Activated CD8-positive, alpha-beta T cell treated with anti-CD3 and anti-CD28 coated beads for 36 hours (primary cell): ENCODE measurements at regions not wholly inside any gene's neighbourhood (a gene's known extent, or its start where the extent isn't known, plus 50 kb on each side); places are given as distances from the start of the nearest gene placed in this dataset.

Source experiments
- ATAC-seq: fragments of 200-7000 bp; cut with Tn5 transposase; one replicate; pipeline ENCODE4 v1.10.0; 2021; ENCODE audit warnings: mild to moderate bottlenecking, moderate library complexity
- CTCF ChIA-PET: fragments of 350-600 bp; sonication (Branson Sonifier 250); formaldehyde crosslinking; loops from one replicate; lab custom pipeline; 2021; ENCODE audit warnings: antibody characterized with exemption; lab: Charles Lee
- POLR2A ChIA-PET: fragments of 350-600 bp; sonication (Branson Sonifier 250); formaldehyde crosslinking; loops from one replicate; lab custom pipeline; 2021; ENCODE audit warnings: antibody characterized with exemption; lab: Charles Lee
- DNase-seq: peaks from one replicate; pipeline ENCODE4 v3.0.0-alpha.2; 2020
- H3K27ac Mint-ChIP-seq: one replicate; pipeline ENCODE4 v1.8.0; 2021; ENCODE audit warnings: mild to moderate bottlenecking, mixed read lengths
- H3K27me3 Mint-ChIP-seq: one replicate; pipeline ENCODE4 v1.8.0; 2021; ENCODE audit warnings: mixed read lengths
- H3K36me3 Mint-ChIP-seq: one replicate; pipeline ENCODE4 v1.8.0; 2021; ENCODE audit warnings: low read depth, mixed read lengths
- H3K4me1 Mint-ChIP-seq: one replicate; pipeline ENCODE4 v1.8.0; 2021; ENCODE audit warnings: low read depth, mixed read lengths
- H3K4me3 Mint-ChIP-seq: one replicate; pipeline ENCODE4 v1.8.0; 2021; ENCODE audit warnings: mild to moderate bottlenecking, moderate library complexity, mixed read lengths
- H3K9me3 Mint-ChIP-seq: one replicate; pipeline ENCODE4 v1.8.0; 2021; ENCODE audit warnings: mixed read lengths
- CTCF ChIP-seq: fragments of 200-600 bp; IDR thresholded peaks from one replicate; pipeline ENCODE4 v1.8.0; 2022; ENCODE audit warnings: antibody characterized with exemption, mild to moderate bottlenecking
- intact Hi-C: fragments of 100-400 bp; cut with micrococcal nuclease; formaldehyde crosslinking; loops from one replicate; pipeline ENCODE4 v1.10.0; 2022

DNA sequence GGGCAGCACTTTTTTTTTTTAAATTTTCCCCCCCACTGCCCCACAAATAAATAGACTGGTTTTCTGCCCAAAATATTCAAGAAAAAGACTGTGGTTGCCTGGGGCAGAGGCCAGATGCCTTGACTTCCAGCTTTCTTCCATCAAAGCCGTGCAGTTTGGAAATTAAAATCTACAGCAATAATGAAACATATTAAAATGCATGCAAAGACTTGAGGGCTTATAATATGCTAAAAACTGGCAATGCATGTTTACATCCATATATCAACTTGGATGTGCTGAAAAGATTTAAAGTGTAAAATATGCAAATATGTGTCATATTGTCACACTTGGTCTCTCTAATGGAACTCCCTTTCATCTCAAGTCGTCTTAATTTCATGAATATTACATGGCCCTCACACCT, 2036.2 kb upstream of the PIK3C3 start:
- ChIA-PET CTCF (no interaction called here), POLR2A (interaction anchor here (0.7 kb wide), 1 partner anchor 76 kb away, joined by 3 read pairs; no protein-coding TSS in a partner anchor)
- no peak for ATAC-seq
- no peak for DNase-seq
- Mint-ChIP-seq H3K27me3 (no peaks in the 10 kb centered on the region), H3K9me3 (peaks cover 2% of the 10 kb centered on the region), H3K36me3 (no peaks in the 10 kb centered on the region), H3K4me1 (no peaks in the 10 kb centered on the region), H3K27ac (no peak overlapping the region), H3K4me3 (no peak overlapping the region)
- intact Hi-C loops, result no loop called here
- no peak for TF ChIP-seq CTCF

GRCh38 chr18:39913672-39914366, 2041.2 kb upstream of the PIK3C3 start:
- Mint-ChIP-seq H3K36me3 (no peaks in the 10 kb centered on the region), H3K9me3 (peaks cover 7% of the 10 kb centered on the region), H3K27ac (no peak overlapping the region), H3K27me3 (no peaks in the 10 kb centered on the region), H3K4me1 (no peaks in the 10 kb centered on the region), H3K4me3 (no peak overlapping the region)
- DNase-seq, result no peak
- TF ChIP-seq CTCF, result no peak
- ChIA-PET POLR2A (no interaction called here), CTCF (no interaction called here)
- intact Hi-C loops, result no loop called here
- ATAC-seq, result no peak

DNA sequence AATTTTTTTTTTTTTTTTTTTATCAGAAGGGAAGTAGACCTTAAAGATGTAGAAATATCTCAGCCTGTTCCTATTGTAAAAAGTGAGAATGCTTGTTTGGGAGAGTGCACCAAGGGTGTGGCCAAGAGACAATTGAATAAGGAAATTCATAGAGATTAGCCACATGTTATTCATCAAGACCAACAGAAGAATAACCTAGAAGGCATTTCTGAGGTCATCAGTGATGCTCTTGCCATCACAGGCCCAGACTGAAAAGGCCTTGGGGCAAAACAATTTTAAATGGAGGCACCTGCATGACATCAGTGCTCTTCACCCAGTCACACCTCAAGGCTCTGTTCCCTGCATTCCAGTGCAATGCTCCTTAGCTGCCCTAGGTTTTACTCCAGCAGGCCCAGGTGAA, 2043.3 kb upstream of the PIK3C3 start:
- ATAC-seq (no peak), DNase-seq (no peak)
- H3K9me3 Mint-ChIP-seq, result peaks cover 9% of the 10 kb centered on the region
- H3K4me1 Mint-ChIP-seq, result no peaks in the 10 kb centered on the region
- no peaks in the 10 kb centered on the region for H3K36me3 Mint-ChIP-seq
- TF ChIP-seq CTCF, result no peak
- no peak overlapping the region for H3K4me3 Mint-ChIP-seq
- intact Hi-C loops, result no loop called here
- no peaks in the 10 kb centered on the region for H3K27me3 Mint-ChIP-seq
- ChIA-PET CTCF (no interaction called here), POLR2A (no interaction called here)
- no peak overlapping the region for H3K27ac Mint-ChIP-seq

DNA sequence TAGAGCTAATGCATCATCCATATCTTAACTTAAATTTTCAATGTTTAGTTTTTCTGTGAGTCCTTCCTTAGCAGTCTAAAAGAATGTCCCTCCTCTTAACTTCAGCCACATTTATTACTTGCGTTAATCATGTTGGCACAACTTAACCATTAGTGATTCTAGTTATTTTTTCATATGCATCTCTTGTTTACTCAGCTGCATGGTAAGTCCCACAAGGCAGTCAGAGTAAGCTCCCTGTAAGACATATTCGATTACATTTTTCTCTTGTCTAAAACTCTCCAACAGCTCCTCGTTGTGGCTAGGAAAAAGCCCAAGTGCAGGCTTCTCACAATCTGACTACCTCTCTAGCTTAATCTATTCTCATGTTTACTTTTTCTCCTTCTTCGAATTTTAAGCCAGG, 2045.3 kb upstream of the PIK3C3 start:
- ATAC-seq, result no peak
- CTCF ChIA-PET, result no interaction called here
- no peak for DNase-seq
- Mint-ChIP-seq H3K4me3 (no peak overlapping the region), H3K27me3 (no peaks in the 10 kb centered on the region), H3K36me3 (no peaks in the 10 kb centered on the region), H3K27ac (no peak overlapping the region), H3K4me1 (no peaks in the 10 kb centered on the region), H3K9me3 (peaks cover 9% of the 10 kb centered on the region)
- intact Hi-C loops, result no loop called here
- POLR2A ChIA-PET, result no interaction called here
- no peak for TF ChIP-seq CTCF

GRCh38 chr18:39886136-39886535, 2068.9 kb upstream of the PIK3C3 start:
- Mint-ChIP-seq H3K27ac (no peak overlapping the region), H3K36me3 (no peaks in the 10 kb centered on the region), H3K4me3 (no peak overlapping the region), H3K4me1 (no peaks in the 10 kb centered on the region), H3K9me3 (peaks cover 2% of the 10 kb centered on the region), H3K27me3 (no peaks in the 10 kb centered on the region)
- DNase-seq, result no peak
- intact Hi-C loops, result no loop called here
- ChIA-PET CTCF (no interaction called here), POLR2A (interaction anchor here (0.7 kb wide), 1 partner anchor 411 kb away, joined by 3 read pairs; no protein-coding TSS in a partner anchor)
- TF ChIP-seq CTCF, result no peak
- ATAC-seq, result no peak
